HS-27A (cell line): ENCODE measurements at regions not wholly inside any gene's neighbourhood (a gene's known extent, or its start where the extent isn't known, plus 50 kb on each side); places are given as distances from the start of the nearest gene placed in this dataset.

Experiments
- DNase-seq: peaks from one replicate; pipeline ENCODE4 v3.0.0-alpha.2; 2012; ENCODE audit warnings: low read depth, missing footprints

DNA sequence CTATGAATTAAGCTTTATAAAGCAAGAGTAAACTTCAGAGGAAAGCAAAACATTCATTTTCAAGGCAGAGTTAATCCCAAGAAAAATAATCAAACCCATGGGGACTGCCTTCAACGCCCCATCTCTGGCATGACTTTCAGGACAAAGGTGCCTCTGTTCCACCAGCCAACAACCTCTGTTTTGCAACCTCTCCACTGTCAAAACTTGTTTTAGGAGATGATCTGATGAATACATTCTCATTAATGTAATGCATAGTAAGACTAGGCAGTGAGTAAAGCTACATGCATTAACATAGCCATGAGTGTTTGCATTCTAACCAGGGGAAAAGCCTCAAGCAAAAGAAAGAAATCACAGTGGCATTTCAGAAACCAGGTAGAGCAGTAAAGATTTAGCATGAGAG, 357.0 kb downstream of the FBXO15 start:
- DNase-seq: no peak

DNA sequence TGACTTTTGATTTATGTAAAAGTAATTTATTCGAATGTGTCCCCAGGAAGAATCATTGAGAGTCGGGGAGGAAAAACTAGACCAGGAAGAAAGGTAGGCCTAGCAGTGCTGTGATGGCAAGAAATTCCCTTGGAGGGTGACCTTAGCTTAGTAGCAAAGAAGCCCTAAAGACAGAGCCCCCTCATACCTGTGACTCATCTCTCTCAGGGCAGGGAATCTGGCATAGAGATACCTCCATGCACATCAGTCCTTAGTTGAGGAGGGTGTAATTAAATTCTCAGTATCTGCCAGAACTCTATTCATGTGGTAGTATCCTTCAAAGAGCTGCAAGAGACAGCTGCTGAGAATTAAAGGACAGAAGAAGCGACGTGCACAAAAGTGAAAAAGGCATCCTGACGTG, 360.3 kb downstream of the FBXO15 start:
- DNase-seq: no peak

DNA sequence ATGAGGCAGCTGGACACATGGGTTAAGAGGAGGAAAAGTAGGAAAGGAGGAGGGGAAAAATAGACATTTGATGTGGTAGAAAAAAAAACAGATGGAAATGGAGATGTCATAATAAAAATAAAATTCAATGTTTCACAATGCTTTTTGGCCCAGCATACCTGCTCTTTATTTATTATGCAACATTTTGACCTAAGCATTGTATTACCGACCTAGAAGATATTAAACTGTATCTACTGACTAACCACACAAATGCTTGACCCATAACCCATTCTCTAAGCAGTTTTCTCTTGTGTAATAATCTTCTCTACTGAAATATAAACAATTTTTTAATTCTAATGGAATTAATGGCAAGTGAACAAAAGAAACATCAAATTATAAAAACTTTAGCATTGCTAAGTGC, 362.3 kb downstream of the FBXO15 start:
- DNase-seq: no peak

DNA sequence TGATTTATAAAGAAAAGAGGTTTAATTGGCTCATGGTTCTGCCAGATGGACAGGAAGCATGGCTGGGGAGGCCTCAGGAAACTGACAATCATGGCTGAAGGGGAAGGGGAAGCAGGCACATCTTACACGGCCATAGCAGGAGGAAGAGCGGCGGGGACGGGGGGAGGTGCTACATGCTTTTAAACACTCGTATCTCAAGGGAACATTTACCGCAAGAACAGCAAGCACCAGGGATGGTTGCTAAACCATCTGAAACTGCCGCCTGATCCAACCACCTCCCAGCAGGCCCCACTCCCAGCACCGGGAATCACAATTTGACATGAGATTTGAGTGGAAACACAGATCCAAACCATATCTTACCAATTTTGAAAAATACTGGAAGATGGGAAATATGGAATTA, 362.8 kb downstream of the FBXO15 start:
- DNase-seq: no peak

DNA sequence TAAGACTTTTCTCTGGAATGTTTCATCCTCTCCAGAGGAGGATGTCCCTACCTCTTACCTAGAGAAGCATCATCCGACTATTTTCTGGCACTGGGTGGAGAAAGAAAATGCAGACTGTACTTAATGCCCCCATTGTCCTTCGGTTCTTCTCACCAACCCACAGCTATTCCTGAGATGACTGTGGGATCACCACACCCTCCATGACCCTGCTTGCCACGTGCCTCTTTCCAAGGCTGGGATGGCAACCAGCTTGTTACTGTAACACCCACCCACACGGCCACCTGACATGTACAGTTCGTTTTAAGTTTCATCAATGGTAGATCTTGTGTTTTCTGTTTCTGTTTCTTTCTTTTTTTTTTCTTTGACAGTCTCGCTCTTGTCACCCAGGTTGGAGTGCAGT, 365.2 kb downstream of the FBXO15 start:
- no peak for DNase-seq

DNA sequence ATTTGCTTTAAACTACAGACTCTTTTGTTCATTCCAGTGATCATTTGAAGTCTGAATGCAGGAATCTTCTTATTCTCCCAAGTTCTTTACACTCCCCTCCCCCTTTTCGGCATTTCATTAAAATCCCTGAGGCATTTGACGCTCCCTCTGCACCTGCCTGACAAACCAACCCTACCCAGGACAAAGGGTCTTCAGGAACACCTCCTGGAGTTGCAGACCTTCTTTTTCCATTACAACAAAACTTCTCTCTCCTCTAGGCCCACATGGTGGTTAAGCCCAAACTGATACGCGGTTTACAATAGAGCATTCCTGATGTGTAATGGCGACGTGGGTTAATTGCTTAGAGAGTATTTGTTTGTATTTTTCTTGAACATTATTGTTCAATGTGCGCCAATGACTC, 367.4 kb downstream of the FBXO15 start:
- no peak for DNase-seq

DNA sequence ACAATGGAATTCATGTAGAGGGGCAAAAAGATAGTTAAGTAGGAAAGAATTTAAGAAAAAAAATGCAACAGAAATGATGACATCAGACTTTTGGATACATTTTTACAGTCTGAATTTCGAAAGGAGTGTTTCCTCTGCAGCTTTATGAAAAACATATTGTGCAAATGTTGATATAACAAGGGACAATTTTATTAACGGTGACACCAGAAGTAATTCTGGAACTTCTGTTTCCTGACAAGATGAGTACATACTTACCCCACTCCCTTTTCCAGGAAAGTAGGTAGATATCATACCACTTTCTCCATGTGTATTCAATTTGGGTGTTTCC, 369.6 kb downstream of the FBXO15 start:
- no peak for DNase-seq

DNA sequence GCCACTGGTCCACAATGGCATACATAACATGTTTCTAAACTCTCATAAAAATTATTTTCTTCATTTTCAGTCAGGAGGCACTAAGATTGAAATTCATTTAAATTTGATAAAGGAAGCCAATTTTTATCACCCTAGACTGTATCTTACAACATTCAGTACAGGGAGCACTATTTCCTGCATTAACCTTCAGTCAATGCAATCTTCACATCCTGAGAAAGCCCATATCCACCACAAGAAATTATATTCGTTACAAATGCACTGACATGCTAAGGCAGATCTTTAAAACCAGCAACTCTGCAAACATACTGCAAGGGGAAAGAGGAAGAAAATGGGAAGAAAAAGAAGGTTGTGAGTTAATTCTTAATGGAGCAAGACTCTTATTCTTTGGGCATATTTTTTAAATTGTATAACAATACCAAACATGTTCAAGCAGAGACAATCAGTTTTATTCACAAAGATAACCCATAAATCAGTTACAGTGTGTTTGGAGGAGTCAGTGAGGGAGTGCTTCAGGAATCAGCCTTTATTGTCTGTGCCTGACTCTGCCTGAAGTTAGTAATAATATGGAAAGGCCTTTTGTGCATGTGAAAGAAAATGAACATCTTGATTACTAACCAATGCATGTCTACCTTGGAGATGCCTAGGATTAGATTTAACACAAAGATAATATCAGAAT, 370.1 kb downstream of the FBXO15 start:
- no peak for DNase-seq

DNA sequence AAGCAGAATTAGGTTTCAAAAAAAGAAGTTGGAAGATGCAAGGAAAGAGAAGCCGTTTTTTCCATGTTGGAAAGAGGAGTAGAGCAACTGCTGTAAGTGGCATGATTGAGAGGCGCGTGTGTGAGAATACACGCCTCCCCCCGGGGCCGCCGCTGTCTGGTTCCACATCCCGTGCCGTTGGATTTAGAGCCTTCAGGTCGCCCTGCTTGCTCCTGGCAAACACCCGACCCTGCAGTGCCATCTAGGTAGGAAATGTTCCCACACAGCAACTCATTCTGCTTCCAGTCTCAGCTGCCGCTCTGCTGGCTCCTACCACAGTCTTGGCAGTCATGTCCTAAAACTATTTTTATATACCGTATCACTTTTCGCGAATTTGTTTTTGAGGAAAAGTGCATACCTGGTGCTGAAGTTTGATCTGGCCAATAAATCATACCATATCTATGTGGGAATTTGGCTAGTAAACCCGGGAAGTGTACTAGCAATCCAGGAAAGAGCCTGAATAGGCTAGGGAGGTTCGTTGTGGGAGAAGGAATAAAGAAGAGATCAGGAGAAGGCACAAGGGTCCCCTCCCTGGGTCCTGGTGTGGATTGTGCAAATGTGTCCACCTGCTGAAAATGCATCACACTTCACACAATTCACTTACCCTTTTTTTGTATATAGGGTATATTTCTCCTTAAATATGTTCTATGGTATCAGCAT, 372.7 kb downstream of the FBXO15 start:
- DNase-seq: no peak

DNA sequence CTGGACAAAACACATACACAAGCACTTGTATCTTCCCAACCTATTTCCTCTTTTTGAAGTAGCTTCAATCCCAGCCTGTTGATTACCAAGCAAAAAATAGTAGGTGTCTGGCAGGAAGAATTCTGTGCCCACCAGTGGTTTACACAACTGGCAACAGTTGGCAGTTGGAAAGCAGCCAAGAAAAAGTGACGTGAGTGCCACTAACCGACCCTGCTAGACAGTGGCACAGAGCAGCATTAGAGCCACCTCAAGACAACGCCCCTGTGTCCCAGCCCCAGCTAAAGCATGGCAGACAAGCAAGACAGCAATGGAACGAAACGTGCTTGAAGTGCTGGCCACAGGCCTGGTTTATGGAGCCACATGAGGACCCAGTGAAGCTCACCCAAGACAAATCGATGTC, 379.6 kb downstream of the FBXO15 start:
- no peak for DNase-seq

DNA sequence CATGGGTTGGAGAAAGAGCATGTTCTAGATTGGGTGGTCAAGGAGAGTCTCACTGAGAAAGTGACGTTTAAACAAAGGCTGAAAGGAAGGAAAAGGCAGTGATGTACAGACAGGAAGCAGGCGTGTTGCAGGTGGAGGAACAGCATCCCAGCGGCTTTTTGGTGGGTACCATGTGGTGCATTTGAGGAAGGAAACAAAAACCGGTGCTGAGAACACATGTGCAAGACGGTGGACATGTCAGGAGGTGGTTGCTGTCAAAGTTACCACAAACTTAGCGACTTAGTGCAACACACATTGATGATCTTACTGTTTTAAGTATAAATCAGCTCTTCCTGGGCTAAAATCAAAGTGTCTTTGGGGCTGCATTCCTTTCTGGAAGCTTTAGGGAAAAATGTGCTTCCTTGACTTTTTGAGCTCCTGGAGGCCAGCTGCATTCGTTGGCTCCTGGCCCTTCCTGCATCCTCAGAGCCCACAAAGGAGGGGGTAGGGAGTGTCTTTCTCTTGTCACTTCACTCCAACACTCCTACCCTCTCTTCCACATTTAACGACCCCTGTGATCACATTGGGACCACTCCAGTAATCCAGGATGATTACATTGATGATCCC, 380.6 kb downstream of the FBXO15 start:
- no peak for DNase-seq

DNA sequence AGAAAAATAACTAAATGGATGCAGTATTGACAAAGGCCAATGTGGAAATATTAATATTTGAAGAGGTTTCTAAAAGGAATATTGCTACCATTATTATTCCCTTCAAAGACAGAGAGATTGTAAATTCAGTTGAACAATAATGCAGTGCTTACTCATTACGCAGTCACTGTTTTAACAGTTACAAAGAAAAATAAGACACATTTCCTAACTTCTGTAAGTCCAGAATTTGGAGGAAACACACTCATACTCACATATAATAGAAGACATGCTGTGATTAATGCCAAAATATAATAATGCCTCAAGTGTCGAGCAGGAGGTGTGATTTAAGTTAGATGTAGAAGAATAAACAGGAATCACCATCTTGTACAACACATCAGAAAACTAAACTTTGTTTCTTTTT, 389.2 kb downstream of the FBXO15 start:
- DNase-seq: no peak

DNA sequence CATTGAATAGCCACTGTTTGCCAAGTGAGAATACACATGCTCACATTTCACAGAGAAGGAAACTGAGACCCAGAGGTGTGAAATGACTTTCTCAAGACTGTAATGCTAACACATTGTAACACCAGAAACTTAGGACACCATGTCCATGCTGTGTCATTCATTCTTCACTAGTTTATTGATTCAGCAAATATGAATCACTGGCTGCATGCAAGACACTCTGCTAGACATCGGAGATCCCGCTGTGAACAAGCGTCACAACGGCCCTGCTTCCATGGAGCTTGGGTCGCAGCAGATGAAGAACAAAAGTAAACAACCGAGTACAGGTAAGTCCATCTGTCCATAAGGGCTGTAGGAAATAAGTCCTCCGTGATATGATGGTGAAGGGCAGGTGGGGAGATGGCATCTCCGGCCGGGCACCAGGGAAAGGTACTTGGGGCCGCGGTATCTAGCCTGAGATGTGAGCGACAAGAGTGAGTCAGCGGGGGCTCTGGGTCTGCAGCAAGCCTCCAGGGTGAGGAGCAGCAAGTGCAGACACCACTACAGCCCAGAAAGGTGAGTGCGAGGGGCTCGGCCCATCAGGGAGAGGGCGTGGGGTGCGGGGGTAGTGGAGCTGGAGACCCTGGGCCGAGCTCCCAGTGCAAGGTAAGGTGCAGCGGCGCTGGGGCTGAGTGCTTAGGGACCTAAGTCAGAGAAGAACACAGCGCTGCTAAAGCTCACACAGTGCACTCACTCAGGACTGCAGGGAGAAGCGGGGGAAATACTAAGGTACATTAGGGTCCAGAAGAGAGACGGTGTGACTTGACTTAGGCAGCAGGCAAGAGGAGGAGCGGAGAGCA, 391.2 kb downstream of the FBXO15 start:
- DNase-seq: no peak

DNA sequence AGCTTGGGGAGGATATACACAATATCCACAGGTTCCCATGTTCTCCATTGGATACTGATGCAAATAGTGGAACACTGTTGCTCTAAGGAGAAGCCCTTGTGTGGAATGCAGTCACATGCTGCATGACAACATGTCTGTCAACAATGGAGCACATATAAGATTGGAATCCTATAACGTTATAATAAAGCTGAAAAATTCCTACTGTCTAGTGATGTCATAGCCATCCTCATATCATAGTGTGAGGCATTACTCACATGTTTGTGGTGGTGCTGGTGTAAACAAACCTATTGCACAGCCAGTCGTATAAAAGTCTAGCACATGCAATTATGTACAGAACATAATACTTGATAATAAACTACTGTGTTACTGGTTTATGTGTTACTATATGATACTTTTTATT, 394.7 kb downstream of the FBXO15 start:
- no peak for DNase-seq

DNA sequence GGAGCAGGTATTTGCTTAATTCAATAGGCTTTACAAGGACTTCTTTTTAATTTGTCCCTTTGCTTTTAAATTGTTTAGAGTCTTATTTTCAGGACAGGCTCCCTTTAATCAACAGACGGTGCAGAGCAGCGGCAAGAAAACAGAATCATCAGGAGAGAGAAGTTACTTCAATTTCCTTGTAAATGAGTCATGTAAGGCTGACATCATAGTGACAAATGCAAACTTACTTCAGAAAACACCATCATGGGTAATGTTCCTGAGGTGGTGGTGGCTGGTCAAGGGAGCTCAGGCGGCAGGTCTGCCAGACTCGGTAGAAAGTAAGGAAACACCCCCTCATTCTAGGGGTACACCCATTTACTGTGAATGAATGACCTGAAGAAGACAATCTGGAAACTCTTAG, 395.1 kb downstream of the FBXO15 start:
- no peak for DNase-seq

DNA sequence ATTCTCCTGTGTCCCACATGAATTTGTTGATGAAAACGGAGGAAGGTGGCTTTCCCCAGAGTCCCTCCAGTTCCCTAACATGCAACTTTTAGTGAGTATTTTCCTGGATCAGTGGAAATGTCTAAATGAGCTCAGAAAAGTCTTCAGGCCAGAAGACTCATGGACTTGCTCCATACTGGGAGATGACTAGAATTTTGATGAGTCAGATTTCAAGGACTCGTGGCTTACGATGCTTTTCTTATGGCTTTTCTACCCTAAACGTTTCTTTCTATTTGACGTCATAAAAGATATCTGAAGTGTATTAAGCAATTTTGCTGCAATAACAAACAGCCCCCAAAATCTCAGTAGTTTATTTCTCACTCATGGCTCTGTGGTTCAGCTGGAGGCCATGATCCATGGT, 397.6 kb downstream of the FBXO15 start:
- DNase-seq: no peak

DNA sequence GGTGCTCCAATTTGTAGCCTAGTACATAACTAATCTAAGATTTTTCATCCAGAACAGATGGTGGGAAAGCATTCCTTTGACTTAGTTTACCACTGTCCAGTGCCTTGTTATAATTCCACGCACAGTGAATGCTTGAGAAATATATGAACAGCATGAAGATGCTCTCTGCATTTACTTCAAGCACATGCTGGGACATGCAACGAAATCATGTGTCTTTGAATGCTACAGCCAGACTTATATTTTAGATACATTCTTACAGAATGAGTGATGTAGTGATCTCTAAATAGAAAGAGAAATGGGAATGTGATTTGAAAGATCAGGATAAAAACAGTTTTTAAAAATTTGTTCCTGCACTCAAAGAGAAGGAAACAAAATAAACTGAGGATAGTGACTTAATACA, 398.3 kb downstream of the FBXO15 start:
- DNase-seq: no peak

DNA sequence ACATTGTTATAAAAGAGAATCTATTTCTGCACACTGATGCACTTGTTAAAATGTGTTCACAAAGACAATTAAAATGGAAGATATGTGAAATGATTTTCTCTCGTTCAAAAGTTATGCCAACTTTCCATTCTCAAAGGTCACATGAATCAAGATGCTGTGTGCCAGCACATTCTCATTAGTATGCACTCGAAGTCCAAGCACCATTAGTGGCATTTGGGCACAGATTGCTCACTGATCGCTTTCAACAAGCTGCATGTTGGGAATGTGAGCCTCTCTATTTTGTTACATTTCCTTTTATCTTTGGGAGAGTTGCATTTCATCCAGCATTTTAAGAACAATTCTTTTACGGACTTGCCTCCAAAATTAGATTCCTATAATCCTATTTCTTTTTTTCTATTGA, 398.9 kb downstream of the FBXO15 start:
- no peak for DNase-seq

DNA sequence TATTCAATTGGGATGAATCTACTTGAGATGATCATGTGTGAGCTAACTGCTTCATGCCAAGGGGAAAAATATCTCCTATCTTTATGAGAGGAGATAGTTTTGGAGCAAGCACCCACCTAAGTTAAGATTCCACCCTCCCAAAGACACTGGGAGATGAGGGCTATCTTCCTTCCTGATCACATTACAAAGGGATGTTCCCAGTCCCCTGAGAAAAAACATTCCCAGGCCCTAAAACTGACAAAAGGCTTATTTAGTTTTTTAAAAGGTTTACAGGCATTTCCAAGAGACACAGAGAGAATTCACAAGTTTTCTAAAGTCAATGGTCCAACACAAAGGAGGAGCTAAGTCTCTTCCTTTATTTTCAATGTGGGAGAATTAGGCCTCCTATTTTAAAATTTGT, 401.5 kb downstream of the FBXO15 start:
- DNase-seq: no peak

DNA sequence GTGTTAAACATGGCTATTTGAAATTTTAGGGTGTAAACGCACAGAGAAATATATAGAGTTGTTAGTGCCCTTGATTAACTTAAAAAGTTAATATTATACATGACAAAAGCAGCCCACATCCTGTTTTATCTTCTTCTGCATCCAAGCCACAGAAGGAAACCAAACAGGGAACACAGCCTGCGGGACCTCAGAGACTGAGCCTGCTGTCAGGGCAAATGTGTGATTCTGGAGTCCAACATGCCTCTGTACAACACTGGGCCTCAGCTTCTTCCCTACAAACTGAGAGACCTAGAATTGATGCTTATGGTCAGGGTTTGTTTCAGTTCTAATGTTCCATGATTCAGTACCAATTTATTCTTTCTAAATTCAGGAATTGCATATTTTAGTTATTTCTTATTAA, 404.7 kb downstream of the FBXO15 start:
- DNase-seq: no peak

DNA sequence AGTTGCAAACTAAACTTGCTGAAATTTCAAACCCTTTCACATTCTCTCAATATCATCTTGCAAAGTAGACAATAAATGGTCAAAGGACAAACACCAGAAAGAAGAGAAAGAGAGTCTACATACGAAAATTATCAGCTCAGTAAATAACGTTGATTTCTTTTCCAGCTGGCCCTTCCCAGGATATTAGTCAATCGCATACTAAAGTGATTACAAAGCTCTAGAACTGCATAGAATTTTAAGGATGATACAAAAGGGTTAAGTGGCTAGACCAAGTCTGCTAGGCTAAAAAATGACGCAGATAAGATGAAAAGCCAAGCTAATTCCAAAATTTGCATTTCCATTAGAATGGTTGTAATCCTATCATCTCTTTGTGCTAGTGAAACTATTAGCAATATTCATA, 405.7 kb downstream of the FBXO15 start:
- DNase-seq: no peak

DNA sequence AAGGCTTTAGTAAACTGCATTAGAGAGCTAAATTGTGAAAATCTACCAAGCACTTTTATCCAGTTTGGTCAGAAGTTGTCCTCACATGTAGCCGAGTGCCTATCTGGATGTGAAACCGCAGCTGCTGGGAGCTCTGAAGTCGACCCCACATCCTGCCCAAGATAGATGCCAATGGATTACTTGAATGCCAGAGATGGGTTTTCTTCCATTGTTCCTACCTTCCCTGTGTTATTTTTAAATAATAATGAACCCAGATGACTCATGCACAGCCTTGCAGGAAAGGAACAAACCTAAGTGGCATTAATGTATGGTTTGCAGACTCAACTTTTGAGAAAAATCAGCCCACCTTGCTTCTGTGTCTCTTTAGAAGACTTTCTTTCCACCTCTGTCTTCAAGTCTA, 408.5 kb downstream of the FBXO15 start:
- DNase-seq: no peak

DNA sequence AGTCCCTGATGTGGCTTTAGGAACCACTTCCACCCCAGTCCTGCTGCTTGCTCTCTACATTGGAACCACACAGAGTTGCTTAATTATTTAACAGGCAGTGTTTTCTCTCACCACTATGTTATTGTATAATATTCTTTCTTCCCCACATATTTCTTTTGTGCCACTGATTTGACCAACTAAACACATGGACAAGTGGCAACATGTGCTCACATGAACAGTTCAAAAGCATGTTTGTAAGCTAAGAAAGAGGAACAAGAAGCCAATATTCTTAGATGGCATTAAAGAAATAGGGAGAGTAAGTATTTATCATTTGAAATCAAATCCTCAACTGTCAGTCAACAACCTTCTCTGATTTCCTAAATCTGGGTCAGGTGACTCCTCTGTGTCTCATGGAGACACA, 409.6 kb downstream of the FBXO15 start:
- DNase-seq: no peak
